DMS153 treated with DMSO at 0.1 percent for 48 hours (cell line): ENCODE measurements at regions not wholly inside any gene's neighbourhood (a gene's known extent, or its start where the extent isn't known, plus 50 kb on each side); places are given as distances from the start of the nearest gene placed in this dataset.

Experiments used
- DNase-seq: peaks from one replicate; lab custom pipeline; 2025; ENCODE audit not compliant: unreplicated experiment; lab: John Stamatoyannopoulos, UW

GRCh38 chr1:10896673-10897072, 100.2 kb upstream of the CASZ1 start:
- no peak for DNase-seq

GRCh38 chr1:10897321-10897980, 101.0 kb upstream of the CASZ1 start:
- no peak for DNase-seq

- DNase-seq, result no peak
These were observed 101.7 kb upstream of the CASZ1 start for GRCh38 chr1:10897981-10898728.

GRCh38 chr1:10898921-10899320, 102.5 kb upstream of the CASZ1 start:
- no peak for DNase-seq

- no peak for DNase-seq
These were observed 103.2 kb upstream of the CASZ1 start for GRCh38 chr1:10899490-10900250.

GRCh38 chr1:10900251-10900651, 103.8 kb upstream of the CASZ1 start:
- DNase-seq, result no peak

- DNase-seq, result no peak
These were observed 104.2 kb upstream of the CASZ1 start for GRCh38 chr1:10900691-10901090.

GRCh38 chr1:10901091-10901890, 104.8 kb upstream of the CASZ1 start:
- DNase-seq, result peak; percentile 90

- no peak for DNase-seq
These were observed 105.7 kb upstream of the CASZ1 start for GRCh38 chr1:10901891-10902805.

GRCh38 chr1:10903421-10903820, 107.0 kb upstream of the CASZ1 start:
- DNase-seq, result no peak

GRCh38 chr1:10903821-10904220, 107.4 kb upstream of the CASZ1 start:
- no peak for DNase-seq

GRCh38 chr1:10904396-10905358, 107.8 kb upstream of the TARDBP start:
- no peak for DNase-seq

GRCh38 chr1:10905841-10906655, 106.4 kb upstream of the TARDBP start:
- DNase-seq, result no peak

- peak; percentile 36 for DNase-seq
These were observed 105.5 kb upstream of the TARDBP start for GRCh38 chr1:10906866-10907519.

- DNase-seq, result no peak
These were observed 104.2 kb upstream of the TARDBP start for GRCh38 chr1:10908266-10908665.

- no peak for DNase-seq
These were observed 102.5 kb upstream of the TARDBP start for GRCh38 chr1:10909697-10910680.
